ENCODE measurements at regions not wholly inside any gene's neighbourhood (a gene's known extent, or its start where the extent isn't known, plus 50 kb on each side); places are given as distances from the start of the nearest gene placed in this dataset.

GRCh38 chr7:124310934-124311390 lies 278.1 kb upstream of the TMEM229A start:
- TF ChIP-seq PREB (CRISPR knock-in tag; IDR thresholded peaks at IDR 0.05) (no peak), ZNF274 (CRISPR knock-in tag; IDR thresholded peaks at IDR 0.05) (no peak)
